ENCODE measurements at regions not wholly inside any gene's neighbourhood (a gene's known extent, or its start where the extent isn't known, plus 50 kb on each side); places are given as distances from the start of the nearest gene placed in this dataset.

DNA sequence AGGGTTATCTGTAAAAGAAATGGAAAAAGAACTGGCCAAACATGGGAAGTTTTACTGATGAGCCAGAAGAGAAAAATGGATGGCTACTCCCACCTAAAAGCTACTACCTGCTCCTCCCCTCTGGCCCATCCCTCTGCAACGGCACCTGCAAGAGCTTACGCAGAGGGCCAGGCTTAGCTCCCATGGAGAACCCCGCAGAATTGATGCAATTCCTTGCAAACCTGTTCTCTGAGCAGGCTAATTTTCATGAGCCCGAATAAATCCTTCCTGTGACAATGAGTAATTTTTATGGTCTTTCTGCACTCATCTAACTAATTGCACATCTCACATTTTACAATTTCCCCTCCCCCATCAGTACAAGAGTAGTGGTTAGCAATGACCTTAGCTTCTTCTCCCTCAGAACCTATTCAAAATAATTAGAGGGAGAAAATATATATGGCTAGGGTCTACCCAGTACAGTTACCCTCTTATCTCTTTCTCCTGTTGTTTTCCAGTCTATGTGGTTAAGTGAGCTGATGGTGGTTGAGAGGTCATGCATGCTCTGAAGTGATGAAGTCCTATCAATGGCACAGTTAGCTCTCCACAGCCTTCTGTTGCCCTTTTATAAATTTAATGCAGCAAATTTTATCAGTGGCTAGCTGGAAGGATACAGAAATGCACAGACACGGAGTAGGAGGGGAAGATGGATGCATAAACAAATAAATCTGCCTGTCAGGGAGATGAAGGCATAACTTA, 67.7 kb upstream of the NTF3 start:
- TF ChIP-seq SETDB1 (IDR thresholded peaks at IDR 0.05; ENCODE audit: insufficient read length, low read length), result no peak
- no peak for TF ChIP-seq WT1 (tag by site-specific recombination; IDR thresholded peaks at IDR 0.05)
- TF ChIP-seq, protein P1, sequence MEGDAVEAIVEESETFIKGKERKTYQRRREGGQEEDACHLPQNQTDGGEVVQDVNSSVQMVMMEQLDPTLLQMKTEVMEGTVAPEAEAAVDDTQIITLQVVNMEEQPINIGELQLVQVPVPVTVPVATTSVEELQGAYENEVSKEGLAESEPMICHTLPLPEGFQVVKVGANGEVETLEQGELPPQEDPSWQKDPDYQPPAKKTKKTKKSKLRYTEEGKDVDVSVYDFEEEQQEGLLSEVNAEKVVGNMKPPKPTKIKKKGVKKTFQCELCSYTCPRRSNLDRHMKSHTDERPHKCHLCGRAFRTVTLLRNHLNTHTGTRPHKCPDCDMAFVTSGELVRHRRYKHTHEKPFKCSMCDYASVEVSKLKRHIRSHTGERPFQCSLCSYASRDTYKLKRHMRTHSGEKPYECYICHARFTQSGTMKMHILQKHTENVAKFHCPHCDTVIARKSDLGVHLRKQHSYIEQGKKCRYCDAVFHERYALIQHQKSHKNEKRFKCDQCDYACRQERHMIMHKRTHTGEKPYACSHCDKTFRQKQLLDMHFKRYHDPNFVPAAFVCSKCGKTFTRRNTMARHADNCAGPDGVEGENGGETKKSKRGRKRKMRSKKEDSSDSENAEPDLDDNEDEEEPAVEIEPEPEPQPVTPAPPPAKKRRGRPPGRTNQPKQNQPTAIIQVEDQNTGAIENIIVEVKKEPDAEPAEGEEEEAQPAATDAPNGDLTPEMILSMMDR (tag by site-specific recombination; IDR thresholded peaks at IDR 0.05), result no peak
- TF ChIP-seq, protein P2, sequence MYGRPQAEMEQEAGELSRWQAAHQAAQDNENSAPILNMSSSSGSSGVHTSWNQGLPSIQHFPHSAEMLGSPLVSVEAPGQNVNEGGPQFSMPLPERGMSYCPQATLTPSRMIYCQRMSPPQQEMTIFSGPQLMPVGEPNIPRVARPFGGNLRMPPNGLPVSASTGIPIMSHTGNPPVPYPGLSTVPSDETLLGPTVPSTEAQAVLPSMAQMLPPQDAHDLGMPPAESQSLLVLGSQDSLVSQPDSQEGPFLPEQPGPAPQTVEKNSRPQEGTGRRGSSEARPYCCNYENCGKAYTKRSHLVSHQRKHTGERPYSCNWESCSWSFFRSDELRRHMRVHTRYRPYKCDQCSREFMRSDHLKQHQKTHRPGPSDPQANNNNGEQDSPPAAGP (tag by site-specific recombination; IDR thresholded peaks at IDR 0.05), result no peak
- TF ChIP-seq, protein P3, sequence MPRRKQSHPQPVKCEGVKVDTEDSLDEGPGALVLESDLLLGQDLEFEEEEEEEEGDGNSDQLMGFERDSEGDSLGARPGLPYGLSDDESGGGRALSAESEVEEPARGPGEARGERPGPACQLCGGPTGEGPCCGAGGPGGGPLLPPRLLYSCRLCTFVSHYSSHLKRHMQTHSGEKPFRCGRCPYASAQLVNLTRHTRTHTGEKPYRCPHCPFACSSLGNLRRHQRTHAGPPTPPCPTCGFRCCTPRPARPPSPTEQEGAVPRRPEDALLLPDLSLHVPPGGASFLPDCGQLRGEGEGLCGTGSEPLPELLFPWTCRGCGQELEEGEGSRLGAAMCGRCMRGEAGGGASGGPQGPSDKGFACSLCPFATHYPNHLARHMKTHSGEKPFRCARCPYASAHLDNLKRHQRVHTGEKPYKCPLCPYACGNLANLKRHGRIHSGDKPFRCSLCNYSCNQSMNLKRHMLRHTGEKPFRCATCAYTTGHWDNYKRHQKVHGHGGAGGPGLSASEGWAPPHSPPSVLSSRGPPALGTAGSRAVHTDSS (tag by site-specific recombination; IDR thresholded peaks at IDR 0.05), result no peak
- no peak for TF ChIP-seq YY2 (tag by site-specific recombination; IDR thresholded peaks at IDR 0.05)
- no peak for TF ChIP-seq ZNF274 (IDR thresholded peaks at IDR 0.05; ENCODE audit: low read length)
- TF ChIP-seq ZNF274 (tag by site-specific recombination; IDR thresholded peaks at IDR 0.05; ENCODE audit: borderline replicate concordance), result no peak
- no peak for TF ChIP-seq ZNF214 (tag by site-specific recombination; IDR thresholded peaks at IDR 0.05; ENCODE audit: borderline replicate concordance)
- TF ChIP-seq ZNF248 (tag by site-specific recombination; IDR thresholded peaks at IDR 0.05), result no peak
